ENCODE measurements at regions not wholly inside any gene's neighbourhood (a gene's known extent, or its start where the extent isn't known, plus 50 kb on each side); places are given as distances from the start of the nearest gene placed in this dataset.

- CTCF ChIA-PET (ENCODE audit: partially characterized antibody), result interaction anchor here (0.6 to 3.1 kb wide), 16 partner anchors 12 to 667 kb away, joined by 3 to 26 read pairs (median 3); no protein-coding TSS in a partner anchor
- POLR2A ChIA-PET (ENCODE audit: partially characterized antibody), result interaction anchor here (0.6 to 2.1 kb wide), 6 partner anchors 23 to 119 kb away, joined by 4 to 6 read pairs (median 4); no protein-coding TSS in a partner anchor
Observed at GRCh38 chr15:89015412-89016097, 72.7 kb upstream of the ABHD2 start.

More at GRCh38 chr15:89015412-89016097, 72.7 kb upstream of the ABHD2 start:
- H2AFZ ChIP-seq (ENCODE audit: low read length), result no peak overlapping the region
- H3K79me2 ChIP-seq (ENCODE audit: control insufficient read depth in 1 of 2, insufficient read depth in 2 of 2, low read length in 2 of 2), result no peaks in the 10 kb centered on the region
- H3K36me3 ChIP-seq (ENCODE audit: control insufficient read depth in 2 of 4, insufficient read depth in 4 of 4, low read length in 3 of 4), result no peaks in the 10 kb centered on the region
- H3K4me1 ChIP-seq (replicated peaks in 1 of 4; ENCODE audit: control insufficient read depth in 3 of 4, insufficient read depth in 4 of 4, low read length in 3 of 4), result peaks cover 2 to 12% (median 3%) of the 10 kb centered on the region in 4 experiments; a peak in 5 of 7 replicates
- no peak overlapping the region for H2BK20ac ChIP-seq (ENCODE audit: low read length)
- H3K9me3 ChIP-seq (ENCODE audit: insufficient read depth in 2 of 2, low read depth in 1 of 2, low read length in 1 of 2), result peaks cover 0 to 11% of the 10 kb centered on the region in 2 experiments; a peak in 2 of 4 replicates
- FAIRE-seq (no peak), DNase-seq (ENCODE audit: low read depth in 1 of 2, low spot score in 2 of 2) (no peak)
- H3K18ac ChIP-seq (ENCODE audit: extremely low read depth, low read length), result no peak overlapping the region
- H4K20me1 ChIP-seq (replicated peaks in 1 of 2; ENCODE audit: control insufficient read depth in 1 of 2, insufficient read depth in 2 of 2, low read length in 2 of 2), result no peaks in the 10 kb centered on the region
- H3K23me2 ChIP-seq (ENCODE audit: low read depth, low read length), result no peaks in the 10 kb centered on the region
- H3K27me3 ChIP-seq (replicated peaks in 1 of 4; ENCODE audit: control insufficient read depth in 3 of 4, extremely low read depth in 1 of 4, insufficient read depth in 3 of 4, low read length in 3 of 4), result no peaks in the 10 kb centered on the region; a peak in 1 of 7 replicates
- H2BK12ac ChIP-seq (ENCODE audit: low read depth, low read length), result no peak overlapping the region
- no peak overlapping the region for H3K4ac ChIP-seq (replicated peaks; ENCODE audit: insufficient read length, low read depth, low read length)
- no peak overlapping the region for H3K9ac ChIP-seq (replicated peaks in 1 of 4; ENCODE audit: extremely low read depth in 1 of 4, low read depth in 3 of 4, low read length in 3 of 4)
- no peak overlapping the region for H4K5ac ChIP-seq (ENCODE audit: insufficient read length, low read depth, low read length)
- no peaks in the 10 kb centered on the region for H3K79me1 ChIP-seq (ENCODE audit: low read depth, low read length)
- H3K4me3 ChIP-seq (ENCODE audit: extremely low read depth in 1 of 4, insufficient read depth in 2 of 4, low read depth in 3 of 4, low read length in 4 of 4), result no peak overlapping the region
- H2BK15ac ChIP-seq (ENCODE audit: low read length), result no peak overlapping the region
- WGBS, 2 experiments (ENCODE audit: extremely low coverage in 1 of 2, insufficient coverage in 1 of 2, insufficient read length in 1 of 2, insufficient replicate concordance in 2 of 2, low coverage in 1 of 2, low lambda C conversion rate in 2 of 2, missing lambda C conversion rate in 1 of 2), result 93% methylated on average over 5 of the region's 5 CpGs; no CpG with 5 or more reads in 1 of the 2 experiments
- no peak overlapping the region for H3K56ac ChIP-seq (replicated peaks; ENCODE audit: insufficient read length, low read depth, low read length)
- H3K4me2 ChIP-seq (ENCODE audit: insufficient read depth in 1 of 2, low read depth in 2 of 2, low read length in 2 of 2), result no peak overlapping the region
- H2BK5ac ChIP-seq (ENCODE audit: low read depth, low read length), result no peak overlapping the region
- TF ChIP-seq MAX (IDR thresholded peaks at IDR 0.05) (no peak), SP4 (IDR thresholded peaks at IDR 0.05; ENCODE audit: low read length) (no peak), BACH1 (IDR thresholded peaks at IDR 0.05; ENCODE audit: low read length) (no peak), JUN (IDR thresholded peaks at IDR 0.05; ENCODE audit: low read depth, low read length) (no peak)
- H2AK5ac ChIP-seq (ENCODE audit: low read depth, low read length), result no peak overlapping the region
- no peak overlapping the region for H4K91ac ChIP-seq (replicated peaks; ENCODE audit: insufficient read length, low read length)
- H2BK120ac ChIP-seq (replicated peaks; ENCODE audit: low read depth, low read length), result no peak overlapping the region
- no peak overlapping the region for H3K14ac ChIP-seq (ENCODE audit: insufficient read length)
- no peak overlapping the region for H3K27ac ChIP-seq (ENCODE audit: low read depth, low read length)
- no peak overlapping the region for H3K23ac ChIP-seq (ENCODE audit: insufficient read length)
- no peak overlapping the region for H4K8ac ChIP-seq (ENCODE audit: extremely low read depth, insufficient read depth, low read length)

Data from H1 (cell line).